Vagina (tissue), 2 donors: ENCODE measurements at regions not wholly inside any gene's neighbourhood (a gene's known extent, or its start where the extent isn't known, plus 50 kb on each side); places are given as distances from the start of the nearest gene placed in this dataset.

Experiments
- DNase-seq, 2 donors: peaks; one replicate each; pipeline ENCODE4 v3.0.0-alpha.2; 2017; ENCODE audit errors: extremely low spot score in 2 of 2
- H3K27ac ChIP-seq: fragments of 200-600 bp; sonication (generic); one replicate; pipeline ENCODE4 v1.5.1; 2019
- H3K27me3 ChIP-seq: fragments of 200-600 bp; sonication (generic); one replicate; pipeline ENCODE4 v1.5.1; 2019
- H3K36me3 ChIP-seq, 2 donors: fragments of 200-600 bp; sonication (generic); one replicate each; pipeline ENCODE4 v1.5.1; 2017 to 2019
- H3K4me1 ChIP-seq: fragments of 200-600 bp; sonication (generic); one replicate; pipeline ENCODE4 v1.5.1; 2019
- H3K4me3 ChIP-seq, 2 donors: fragments of 200-600 bp; sonication (generic); 1 replicate in 1 of 2; 2 replicates in 1 of 2; pipeline ENCODE4 v1.5.1; 2016 to 2019
- H3K9me3 ChIP-seq: fragments of 200-600 bp; sonication (generic); one replicate; pipeline ENCODE4 v1.5.1; 2019
- CTCF ChIP-seq, 3 experiments: fragments of 450-650 bp in 2 of 3; fragments of 200-600 bp in 1 of 3; sonication (generic) in 1 of 3; IDR thresholded peaks; one replicate each; pipeline ENCODE4 v1.5.1; 2017 to 2019; ENCODE audit warnings: antibody characterized with exemption in 3 of 3, mild to moderate bottlenecking in 2 of 3, moderate library complexity in 2 of 3
- POLR2A ChIP-seq, 2 donors: fragments of 450-650 bp; IDR thresholded peaks; one replicate each; pipeline ENCODE4 v1.6.1; 2017; ENCODE audit warnings: antibody characterized with exemption in 2 of 2, mild to moderate bottlenecking in 2 of 2, moderate library complexity in 2 of 2
- POLR2AphosphoS5 ChIP-seq, 2 donors: sonication (generic); formaldehyde crosslinking; IDR thresholded peaks; one replicate each; pipeline ENCODE4 v1.9.0; 2017; ENCODE audit warnings: antibody characterized with exemption in 2 of 2, mild to moderate bottlenecking in 2 of 2, low read depth in 1 of 2; ENCODE audit not compliant: insufficient read depth in 1 of 2
- intact Hi-C: fragments of 100-400 bp; cut with DNase I; formaldehyde crosslinking; loops from one replicate; pipeline ENCODE4 v1.15.1; 2023

- Histone ChIP-seq H3K36me3 (no peaks in the 10 kb centered on the region), H3K27ac (no peak overlapping the region), H3K9me3 (no peaks in the 10 kb centered on the region), H3K4me1 (no peaks in the 10 kb centered on the region), H3K27me3 (no peaks in the 10 kb centered on the region), H3K4me3 (no peak overlapping the region)
- TF ChIP-seq POLR2A (IDR thresholded peaks at IDR 0.05) (no peak), POLR2AphosphoS5 (IDR thresholded peaks at IDR 0.05; ENCODE audit: insufficient read depth in 1 of 2, low read depth in 1 of 2) (no peak), CTCF (IDR thresholded peaks at IDR 0.05) (no peak)
- no peak for DNase-seq
- intact Hi-C loops = no loop called here
Observed at GRCh38 chr10:36766940-36767339, 358.5 kb upstream of the ANKRD30A start.

GRCh38 chr10:36766415-36766810 is 359.0 kb upstream of the ANKRD30A start:
- no peaks in the 10 kb centered on the region for H3K9me3 ChIP-seq
- H3K27me3 ChIP-seq = no peaks in the 10 kb centered on the region
- DNase-seq = no peak
- no peaks in the 10 kb centered on the region for H3K36me3 ChIP-seq
- intact Hi-C loops = no loop called here
- H3K4me3 ChIP-seq = no peak overlapping the region
- H3K27ac ChIP-seq = no peak overlapping the region
- TF ChIP-seq CTCF (IDR thresholded peaks at IDR 0.05) (no peak), POLR2A (IDR thresholded peaks at IDR 0.05) (no peak), POLR2AphosphoS5 (IDR thresholded peaks at IDR 0.05; ENCODE audit: insufficient read depth in 1 of 2, low read depth in 1 of 2) (no peak)
- H3K4me1 ChIP-seq = no peaks in the 10 kb centered on the region

GRCh38 chr10:36765782-36766414 is 359.5 kb upstream of the ANKRD30A start:
- Histone ChIP-seq H3K27ac (no peak overlapping the region), H3K27me3 (no peaks in the 10 kb centered on the region), H3K36me3 (no peaks in the 10 kb centered on the region), H3K4me3 (no peak overlapping the region), H3K9me3 (no peaks in the 10 kb centered on the region), H3K4me1 (no peaks in the 10 kb centered on the region)
- no peak for DNase-seq
- intact Hi-C loops = no loop called here
- TF ChIP-seq CTCF (IDR thresholded peaks at IDR 0.05) (no peak), POLR2AphosphoS5 (IDR thresholded peaks at IDR 0.05; ENCODE audit: insufficient read depth in 1 of 2, low read depth in 1 of 2) (no peak), POLR2A (IDR thresholded peaks at IDR 0.05) (no peak)

GRCh38 chr10:36764823-36765222 is 360.6 kb upstream of the ANKRD30A start:
- Histone ChIP-seq H3K9me3 (no peaks in the 10 kb centered on the region), H3K27ac (no peak overlapping the region), H3K4me1 (no peaks in the 10 kb centered on the region), H3K27me3 (no peaks in the 10 kb centered on the region), H3K4me3 (no peak overlapping the region), H3K36me3 (no peaks in the 10 kb centered on the region)
- DNase-seq = no peak
- TF ChIP-seq POLR2AphosphoS5 (IDR thresholded peaks at IDR 0.05; ENCODE audit: insufficient read depth in 1 of 2, low read depth in 1 of 2) (no peak), CTCF (IDR thresholded peaks at IDR 0.05) (no peak), POLR2A (IDR thresholded peaks at IDR 0.05) (no peak)
- intact Hi-C loops = no loop called here

GRCh38 chr10:36761121-36761520 is 364.3 kb upstream of the ANKRD30A start:
- Histone ChIP-seq H3K27me3 (no peaks in the 10 kb centered on the region), H3K36me3 (no peaks in the 10 kb centered on the region), H3K27ac (no peak overlapping the region), H3K4me1 (no peaks in the 10 kb centered on the region), H3K4me3 (no peak overlapping the region), H3K9me3 (no peaks in the 10 kb centered on the region)
- no peak for TF ChIP-seq CTCF (IDR thresholded peaks at IDR 0.05)
- no peak for TF ChIP-seq POLR2AphosphoS5 (IDR thresholded peaks at IDR 0.05; ENCODE audit: insufficient read depth in 1 of 2, low read depth in 1 of 2)
- no peak for TF ChIP-seq POLR2A (IDR thresholded peaks at IDR 0.05)
- no peak for DNase-seq
- intact Hi-C loops = no loop called here
